IMR-90 (cell line): ENCODE measurements at regions not wholly inside any gene's neighbourhood (a gene's known extent, or its start where the extent isn't known, plus 50 kb on each side); places are given as distances from the start of the nearest gene placed in this dataset.

Experiments
- ATAC-seq: fragments of 200-7000 bp; cut with Tn5 transposase; 2 replicates; pipeline ENCODE4 v1.9.1; 2020; ENCODE audit warnings: low read depth, mild to moderate bottlenecking, moderate library complexity
- BruUV-seq: library from RNA; stranded (reverse); fragments of 400-500 nt; replicated peaks from 2 replicates; lab custom pipeline; 2021; lab: Mats Ljungman, UMichigan
- CTCF ChIA-PET: fragments of 300-600 bp; formaldehyde crosslinking; extraction: SDS; loops from one replicate; lab custom pipeline; 2021; ENCODE audit warnings: antibody characterized with exemption; lab: Yijun Ruan, JAX
- POLR2A ChIA-PET: fragments of 300-600 bp; sonication (Branson Sonifier 250); formaldehyde crosslinking; loops from one replicate; lab custom pipeline; 2022; ENCODE audit warnings: antibody characterized with exemption; ENCODE audit not compliant: unreplicated experiment; lab: Charles Lee
- DNase-seq: peaks from one replicate; pipeline ENCODE4 v3.0.0; 2013
- H2AFZ ChIP-seq: replicated peaks from 2 replicates; pipeline ENCODE3; 2013; ENCODE audit warnings: low read length, mild to moderate bottlenecking; ENCODE audit not compliant: poor library complexity
- H2AK5ac ChIP-seq: 2 replicates; pipeline ENCODE4 v1.6.1; 2013; ENCODE audit warnings: low read depth, low read length, inconsistent platforms
- H2AK9ac ChIP-seq: replicated peaks from 2 replicates; pipeline ENCODE3; 2013; ENCODE audit warnings: mild to moderate bottlenecking, low read depth, low read length, moderate library complexity; ENCODE audit not compliant: poor library complexity
- H2BK120ac ChIP-seq: 2 replicates; pipeline ENCODE4 v1.6.1; 2013; ENCODE audit warnings: low read depth, low read length, inconsistent platforms
- H2BK15ac ChIP-seq: 3 replicates; pipeline ENCODE4 v1.6.1; 2013; ENCODE audit warnings: low read depth, low read length, inconsistent platforms
- H2BK20ac ChIP-seq: 2 replicates; pipeline ENCODE4 v1.6.1; 2013; ENCODE audit warnings: low read depth, mild to moderate bottlenecking, inconsistent platforms, low read length, moderate library complexity
- H2BK5ac ChIP-seq: 2 replicates; pipeline ENCODE4 v1.6.1; 2013; ENCODE audit warnings: mild to moderate bottlenecking, low read depth, low read length, inconsistent platforms; ENCODE audit not compliant: poor library complexity, severe bottlenecking
- H3K14ac ChIP-seq: replicated peaks from 2 replicates; pipeline ENCODE4 v1.6.1; 2013; ENCODE audit warnings: low read depth, low read length, inconsistent platforms
- H3K18ac ChIP-seq: 2 replicates; pipeline ENCODE4 v1.6.1; 2013; ENCODE audit warnings: low read depth, low read length, control low read depth
- H3K23ac ChIP-seq: 2 replicates; pipeline ENCODE4 v1.6.1; 2013; ENCODE audit warnings: low read depth, low read length, inconsistent platforms
- H3K27ac ChIP-seq: 2 replicates; pipeline ENCODE4 v1.5.1; 2013; ENCODE audit warnings: mild to moderate bottlenecking, control low read depth, low read length; ENCODE audit not compliant: insufficient read depth
- H3K27me3 ChIP-seq: 2 replicates; pipeline ENCODE4 v1.6.1; 2013; ENCODE audit warnings: low read length; ENCODE audit not compliant: control insufficient read depth, insufficient read depth
- H3K36me3 ChIP-seq: 2 replicates; pipeline ENCODE4 v1.6.1; 2013; ENCODE audit warnings: low read length, mixed read lengths; ENCODE audit not compliant: control insufficient read depth, insufficient read depth
- H3K4ac ChIP-seq: 2 replicates; pipeline ENCODE4 v1.6.1; 2013; ENCODE audit warnings: low read depth, low read length, inconsistent platforms
- H3K4me1 ChIP-seq: 2 replicates; pipeline ENCODE4 v1.6.1; 2013; ENCODE audit warnings: low read length, mixed read lengths; ENCODE audit not compliant: control insufficient read depth, insufficient read depth
- H3K4me2 ChIP-seq: 2 replicates; pipeline ENCODE4 v1.6.1; 2013; ENCODE audit warnings: low read depth, mild to moderate bottlenecking, control low read depth, low read length, moderate library complexity
- H3K4me3 ChIP-seq: 2 replicates; pipeline ENCODE4 v1.5.1; 2013; ENCODE audit warnings: low read depth, mild to moderate bottlenecking, control low read depth, low read length, moderate library complexity; ENCODE audit not compliant: insufficient read depth
- H3K56ac ChIP-seq: 2 replicates; pipeline ENCODE4 v1.6.1; 2013; ENCODE audit warnings: low read length, inconsistent platforms; ENCODE audit not compliant: insufficient read depth; ENCODE audit errors: extremely low read depth
- H3K79me1 ChIP-seq, 2 experiments: 2 replicates each; pipeline ENCODE4 v1.6.1; 2013; ENCODE audit warnings: low read length in 2 of 2, inconsistent platforms in 1 of 2, low read depth in 1 of 2
- H3K9ac ChIP-seq: 2 replicates; pipeline ENCODE4 v1.6.1; 2013; ENCODE audit warnings: low read depth, low read length, control low read depth
- H3K9me1 ChIP-seq: 2 replicates; pipeline ENCODE4 v1.6.1; 2013; ENCODE audit warnings: low read length, inconsistent platforms; ENCODE audit not compliant: insufficient read depth
- H3K9me3 ChIP-seq: 2 replicates; pipeline ENCODE4 v1.6.1; 2013; ENCODE audit warnings: low read length; ENCODE audit not compliant: control insufficient read depth, insufficient read depth
- H4K20me1 ChIP-seq: 2 replicates; pipeline ENCODE4 v1.6.1; 2013; ENCODE audit warnings: low read length, inconsistent platforms; ENCODE audit not compliant: insufficient read depth
- H4K5ac ChIP-seq: 2 replicates; pipeline ENCODE4 v1.6.1; 2013; ENCODE audit warnings: mild to moderate bottlenecking, low read depth, low read length, control low read depth
- H4K8ac ChIP-seq, 2 experiments: 2 replicates each; pipeline ENCODE4 v1.6.1; 2013; ENCODE audit warnings: low read depth in 2 of 2, low read length in 2 of 2, control low read depth in 1 of 2, inconsistent platforms in 1 of 2
- H4K91ac ChIP-seq: 2 replicates; pipeline ENCODE4 v1.6.1; 2013; ENCODE audit warnings: low read depth, low read length, inconsistent platforms; ENCODE audit not compliant: insufficient read depth
- CEBPB ChIP-seq: IDR thresholded peaks from 2 replicates; pipeline ENCODE4 v1.6.1; 2012; ENCODE audit warnings: low read depth, low read length, improper control_type of control experiment
- MAFK ChIP-seq: IDR thresholded peaks from 2 replicates; pipeline ENCODE4 v1.6.1; 2012; ENCODE audit warnings: low read depth, low read length, improper control_type of control experiment
- MAZ ChIP-seq: IDR thresholded peaks from 2 replicates; pipeline ENCODE4 v1.6.1; 2012; ENCODE audit warnings: low read depth, mild to moderate bottlenecking, low read length, improper control_type of control experiment, moderate library complexity, borderline replicate concordance
- POLR2A ChIP-seq: IDR thresholded peaks from 2 replicates; pipeline ENCODE4 v1.6.1; 2012; ENCODE audit warnings: mild to moderate bottlenecking, low read depth, low read length
- RAD21 ChIP-seq: IDR thresholded peaks from 2 replicates; pipeline ENCODE4 v1.6.1; 2012; ENCODE audit warnings: low read length, improper control_type of control experiment
- RFX5 ChIP-seq: IDR thresholded peaks from 2 replicates; pipeline ENCODE4 v1.8.0; 2012; ENCODE audit warnings: low read depth, mild to moderate bottlenecking, low read length, moderate library complexity
- WGBS, 2 experiments: methylation state at CpG; one replicate each; pipeline versions ENCODE4 v1.1.5 to v1.1.7; 2013; ENCODE audit warnings: missing lambda C conversion rate in 2 of 2; ENCODE audit not compliant: insufficient read length in 1 of 2; ENCODE audit errors: extremely low coverage in 2 of 2; 5-methylcytosine and 5-hydroxymethylcytosine counted together
- dilution Hi-C: fragments of 300-500 bp; cut with HindIII; formaldehyde crosslinking; loops from one replicate; pipeline ENCODE4 v1.14.3; 2018; ENCODE audit warnings: low sequenced_read_pairs; ENCODE audit not compliant: unreplicated experiment
- in situ Hi-C: fragments of 300-500 bp; cut with MboI; formaldehyde crosslinking; loops from 3 replicates; pipeline ENCODE4 v1.14.3; 2019; ENCODE audit warnings: low sequenced_read_pairs, inconsistent platforms, mixed read lengths
- intact Hi-C: fragments of 100-400 bp; cut with micrococcal nuclease; formaldehyde crosslinking; loops from 2 replicates; pipeline ENCODE4 v1.10.0; 2022

DNA sequence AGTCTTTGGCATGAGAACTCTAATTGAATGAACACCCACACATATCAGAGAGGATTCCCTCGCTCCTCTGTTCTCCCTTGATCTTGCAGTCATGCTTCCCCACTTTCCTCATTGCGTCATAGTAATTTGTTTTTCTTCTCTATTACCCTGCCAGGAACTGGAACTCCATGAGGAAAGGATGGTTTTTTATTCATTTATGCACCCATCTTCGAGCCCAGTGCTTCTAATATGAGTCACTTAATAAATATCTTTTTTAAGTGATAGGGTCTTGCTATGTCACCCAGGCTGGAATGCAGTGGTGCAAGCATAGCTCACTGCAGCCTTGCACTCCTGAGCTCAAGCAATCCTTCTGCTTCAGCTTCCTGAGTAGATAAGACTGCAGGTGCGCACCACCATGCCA lies 83.5 kb downstream of the OTUD1 start:
- Histone ChIP-seq H3K9me3 (no peaks in the 10 kb centered on the region), H3K56ac (no peak overlapping the region), H4K20me1 (no peaks in the 10 kb centered on the region), H2BK15ac (no peak overlapping the region), H2AFZ (no peak overlapping the region), H2BK5ac (no peak overlapping the region), H3K36me3 (no peaks in the 10 kb centered on the region), H2BK120ac (no peak overlapping the region), H3K18ac (no peak overlapping the region), H3K4me1 (no peaks in the 10 kb centered on the region), H3K79me1 (no peaks in the 10 kb centered on the region), H3K4ac (no peak overlapping the region), H3K9ac (no peak overlapping the region), H3K23ac (no peak overlapping the region), H2AK9ac (no peak overlapping the region), H3K14ac (no peak overlapping the region), H3K27ac (no peak overlapping the region), H2BK20ac (no peak overlapping the region), H3K9me1 (no peaks in the 10 kb centered on the region), H4K5ac (no peak overlapping the region), H3K27me3 (no peaks in the 10 kb centered on the region), H4K8ac (no peak overlapping the region), H4K91ac (no peak overlapping the region), H2AK5ac (no peak overlapping the region), H3K4me2 (no peak overlapping the region), H3K4me3 (no peak overlapping the region)
- WGBS, 2 experiments: no CpG with 5 or more reads among the region's 4 CpGs
- ATAC-seq (no peak), DNase-seq (no peak)
- no peak for TF ChIP-seq MAFK
- no peak for TF ChIP-seq MAZ
- TF ChIP-seq RAD21: no peak
- TF ChIP-seq CEBPB: peak; percentile 53; the same call in 1 of the 2 replicates
- TF ChIP-seq RFX5: no peak
- TF ChIP-seq POLR2A: no peak
- no TSS peak for BruUV-seq
- ChIA-PET POLR2A (no interaction called here), CTCF (no interaction called here)
- dilution Hi-C loops: no loop called here
- in situ Hi-C loops: no loop called here
- intact Hi-C loops: no loop called here
